Tibial artery (tissue), 4 donors: ENCODE measurements at regions not wholly inside any gene's neighbourhood (a gene's known extent, or its start where the extent isn't known, plus 50 kb on each side); places are given as distances from the start of the nearest gene placed in this dataset.

ENCODE experiments used
- DNase-seq, 2 donors: peaks; one replicate each; pipeline ENCODE4 v3.0.0-alpha.2; 2019
- H3K27ac ChIP-seq, 2 donors: fragments of 200-600 bp; sonication (generic) in 1 of 2; 1 replicate in 1 of 2; 2 replicates in 1 of 2; pipeline ENCODE4 v1.5.1; 2018 to 2019; ENCODE audit warnings: mild to moderate bottlenecking in 1 of 2
- H3K27me3 ChIP-seq, 2 donors: fragments of 200-600 bp; sonication (generic) in 1 of 2; one replicate each; pipeline versions ENCODE4 v1.5.1 to v1.6.0; 2016 to 2019
- H3K36me3 ChIP-seq, 3 donors: fragments of 200-600 bp; sonication (generic) in 2 of 3; one replicate each; pipeline ENCODE4 v1.5.1; 2016 to 2019; ENCODE audit warnings: mild to moderate bottlenecking in 2 of 3
- H3K4me1 ChIP-seq, 4 donors: fragments of 200-600 bp; sonication (generic) in 2 of 4; 1 replicate in 3 of 4; 2 replicates in 1 of 4; pipeline ENCODE4 v1.5.1; 2016 to 2019
- H3K4me3 ChIP-seq, 2 donors: fragments of 200-600 bp; sonication (generic) in 1 of 2; 1 replicate in 1 of 2; 2 replicates in 1 of 2; pipeline ENCODE4 v1.5.1; 2018 to 2019; ENCODE audit warnings: mild to moderate bottlenecking in 2 of 2
- H3K9me3 ChIP-seq, 3 donors: fragments of 200-600 bp; sonication (generic) in 1 of 3; one replicate each; pipeline ENCODE4 v1.5.1; 2016 to 2019
- intact Hi-C: fragments of 100-400 bp; cut with DNase I; formaldehyde crosslinking; loops from one replicate; pipeline ENCODE4 v1.15.0; 2023; ENCODE audit warnings: low total_unique reads
- TF ChIP-seq, protein P1 (sequence below), 2 experiments: fragments of 200-600 bp in 1 of 2; fragments of 450-650 bp in 1 of 2; IDR thresholded peaks; one replicate each; pipeline ENCODE4 v1.5.1; 2017 to 2019; ENCODE audit warnings: antibody characterized with exemption in 2 of 2, mild to moderate bottlenecking in 1 of 2, moderate library complexity in 1 of 2

DNA sequence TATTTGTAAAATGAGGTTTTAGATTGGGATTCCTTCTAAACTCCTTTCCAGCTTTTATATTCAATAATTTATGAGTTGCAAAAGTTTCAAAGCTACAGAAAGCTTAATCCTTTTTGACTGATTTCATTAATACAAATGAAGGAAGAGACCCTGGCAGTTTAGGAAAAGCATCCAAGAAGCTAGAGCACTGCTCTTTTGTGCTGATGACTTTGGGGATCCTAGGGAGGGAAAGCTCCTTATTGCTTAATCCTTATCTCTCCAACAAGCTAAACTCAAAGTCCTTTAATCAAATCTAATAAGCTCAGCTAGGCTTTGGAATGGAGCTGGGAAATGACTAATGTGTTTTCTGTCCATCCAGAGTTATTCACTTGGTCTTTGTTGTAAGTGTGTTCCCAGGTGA lies 285.4 kb downstream of the ACTR3B start:
- Histone ChIP-seq H3K4me3 (no peak overlapping the region), H3K9me3 (no peaks in the 10 kb centered on the region), H3K27me3 (no peaks in the 10 kb centered on the region), H3K36me3 (no peaks in the 10 kb centered on the region), H3K4me1 (no peaks in the 10 kb centered on the region), H3K27ac (no peak overlapping the region)
- DNase-seq, result no peak
- TF ChIP-seq, protein P1, sequence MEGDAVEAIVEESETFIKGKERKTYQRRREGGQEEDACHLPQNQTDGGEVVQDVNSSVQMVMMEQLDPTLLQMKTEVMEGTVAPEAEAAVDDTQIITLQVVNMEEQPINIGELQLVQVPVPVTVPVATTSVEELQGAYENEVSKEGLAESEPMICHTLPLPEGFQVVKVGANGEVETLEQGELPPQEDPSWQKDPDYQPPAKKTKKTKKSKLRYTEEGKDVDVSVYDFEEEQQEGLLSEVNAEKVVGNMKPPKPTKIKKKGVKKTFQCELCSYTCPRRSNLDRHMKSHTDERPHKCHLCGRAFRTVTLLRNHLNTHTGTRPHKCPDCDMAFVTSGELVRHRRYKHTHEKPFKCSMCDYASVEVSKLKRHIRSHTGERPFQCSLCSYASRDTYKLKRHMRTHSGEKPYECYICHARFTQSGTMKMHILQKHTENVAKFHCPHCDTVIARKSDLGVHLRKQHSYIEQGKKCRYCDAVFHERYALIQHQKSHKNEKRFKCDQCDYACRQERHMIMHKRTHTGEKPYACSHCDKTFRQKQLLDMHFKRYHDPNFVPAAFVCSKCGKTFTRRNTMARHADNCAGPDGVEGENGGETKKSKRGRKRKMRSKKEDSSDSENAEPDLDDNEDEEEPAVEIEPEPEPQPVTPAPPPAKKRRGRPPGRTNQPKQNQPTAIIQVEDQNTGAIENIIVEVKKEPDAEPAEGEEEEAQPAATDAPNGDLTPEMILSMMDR (IDR thresholded peaks at IDR 0.05), result no peak
- intact Hi-C loops, result no loop called here

DNA sequence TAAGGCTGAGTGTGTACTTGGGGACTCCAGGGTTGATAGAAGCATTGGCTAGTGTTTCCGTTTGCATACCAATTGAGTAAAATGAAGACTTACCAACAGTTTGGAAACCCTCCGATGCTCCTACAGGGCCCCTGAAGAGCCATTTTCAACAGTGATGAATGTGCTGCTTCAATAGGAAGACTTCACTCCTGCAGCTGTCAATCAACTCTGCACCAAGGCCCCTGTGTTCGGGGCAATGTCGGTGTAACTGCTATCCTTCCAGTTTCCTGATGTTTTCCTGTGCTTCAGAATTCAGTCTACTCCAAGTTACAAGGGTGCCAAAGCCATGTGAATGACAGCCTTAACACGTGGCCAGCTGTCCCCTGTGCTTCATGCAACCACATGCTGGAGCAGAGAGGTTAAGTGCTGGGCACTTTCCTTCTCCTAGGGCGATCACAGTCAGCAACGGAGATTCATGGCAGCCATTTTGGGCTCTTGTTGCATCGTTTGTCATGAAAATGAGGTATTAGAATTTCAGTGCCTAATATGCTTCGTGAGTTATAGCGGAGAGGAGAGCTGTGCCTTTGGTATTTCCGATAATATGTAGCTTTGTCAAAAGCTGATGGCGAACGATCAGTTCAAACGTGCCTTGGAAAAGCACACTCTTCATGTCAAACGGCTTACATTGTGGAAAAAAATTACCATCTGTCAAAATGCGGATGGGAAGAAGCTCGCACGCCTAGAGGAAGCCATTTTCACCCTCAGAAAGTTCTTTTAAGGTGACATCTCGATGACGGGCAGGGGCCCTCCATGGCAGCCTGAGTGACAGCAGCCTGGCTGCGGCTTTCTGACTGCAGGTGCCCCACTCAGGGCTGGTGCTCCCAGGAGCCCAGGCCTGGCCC lies 287.8 kb downstream of the ACTR3B start:
- Histone ChIP-seq H3K27ac (no peak overlapping the region), H3K4me1 (no peaks in the 10 kb centered on the region), H3K36me3 (no peaks in the 10 kb centered on the region), H3K9me3 (no peaks in the 10 kb centered on the region), H3K27me3 (no peaks in the 10 kb centered on the region), H3K4me3 (no peak overlapping the region)
- TF ChIP-seq, protein P1 (IDR thresholded peaks at IDR 0.05), result no peak
- DNase-seq, result no peak
- intact Hi-C loops, result no loop called here

DNA sequence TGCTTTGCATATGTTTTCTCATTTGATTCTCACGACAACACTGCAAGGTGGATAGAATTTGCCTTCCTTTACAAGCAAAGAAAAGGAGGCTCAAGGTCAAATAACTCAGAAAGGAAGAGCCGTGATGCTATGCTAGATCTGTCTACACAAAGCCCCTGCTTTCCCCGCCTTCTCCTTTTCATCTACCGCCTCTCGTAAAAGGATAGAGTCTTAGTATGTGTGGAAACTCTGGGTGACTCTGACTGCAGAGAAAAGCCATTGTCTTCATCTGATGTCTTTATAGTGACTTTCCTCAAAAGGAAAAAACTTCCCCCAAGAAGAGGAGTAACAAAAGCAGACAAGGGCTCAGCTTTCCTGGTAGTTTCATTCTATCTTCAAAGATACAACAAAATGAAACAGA lies 292.7 kb downstream of the ACTR3B start:
- Histone ChIP-seq H3K4me1 (no peaks in the 10 kb centered on the region), H3K4me3 (no peak overlapping the region), H3K36me3 (no peaks in the 10 kb centered on the region), H3K27ac (no peak overlapping the region), H3K27me3 (no peaks in the 10 kb centered on the region), H3K9me3 (no peaks in the 10 kb centered on the region)
- no peak for DNase-seq
- TF ChIP-seq, protein P1 (IDR thresholded peaks at IDR 0.05), result no peak
- intact Hi-C loops, result no loop called here

DNA sequence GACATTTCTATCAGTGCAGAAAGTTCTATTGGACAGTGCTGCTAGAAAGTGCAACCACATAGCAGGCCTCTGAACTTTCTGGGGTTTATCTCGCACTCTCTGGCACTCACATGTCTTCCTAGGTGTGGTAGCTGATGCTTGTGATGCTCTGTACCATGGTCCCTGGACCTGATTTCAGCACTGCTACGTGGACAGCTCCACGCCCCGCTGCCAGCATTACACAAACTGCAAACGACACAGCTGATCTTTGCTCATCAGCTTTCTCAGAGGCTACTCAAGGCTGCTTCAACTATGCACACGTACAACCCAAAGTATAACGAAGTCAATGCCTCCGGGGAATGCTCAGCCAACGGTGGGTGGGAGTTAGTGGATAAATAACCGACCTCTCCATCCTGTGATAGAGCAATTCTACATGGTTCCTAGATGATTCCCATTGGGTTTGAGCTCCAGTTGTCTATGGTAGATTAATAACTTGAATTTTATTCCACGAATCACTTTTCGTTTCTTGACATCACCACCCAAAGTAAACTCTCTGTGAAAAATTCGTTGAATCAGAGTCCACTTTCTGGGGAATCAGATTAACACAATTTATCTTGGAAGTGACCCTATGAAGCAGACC lies 302.5 kb downstream of the ACTR3B start:
- H3K9me3 ChIP-seq, result no peaks in the 10 kb centered on the region
- no peaks in the 10 kb centered on the region for H3K27me3 ChIP-seq
- H3K36me3 ChIP-seq, result no peaks in the 10 kb centered on the region
- no peak for DNase-seq
- TF ChIP-seq, protein P1 (IDR thresholded peaks at IDR 0.05), result no peak
- intact Hi-C loops, result no loop called here
- no peak overlapping the region for H3K27ac ChIP-seq
- no peak overlapping the region for H3K4me3 ChIP-seq
- no peaks in the 10 kb centered on the region for H3K4me1 ChIP-seq

DNA sequence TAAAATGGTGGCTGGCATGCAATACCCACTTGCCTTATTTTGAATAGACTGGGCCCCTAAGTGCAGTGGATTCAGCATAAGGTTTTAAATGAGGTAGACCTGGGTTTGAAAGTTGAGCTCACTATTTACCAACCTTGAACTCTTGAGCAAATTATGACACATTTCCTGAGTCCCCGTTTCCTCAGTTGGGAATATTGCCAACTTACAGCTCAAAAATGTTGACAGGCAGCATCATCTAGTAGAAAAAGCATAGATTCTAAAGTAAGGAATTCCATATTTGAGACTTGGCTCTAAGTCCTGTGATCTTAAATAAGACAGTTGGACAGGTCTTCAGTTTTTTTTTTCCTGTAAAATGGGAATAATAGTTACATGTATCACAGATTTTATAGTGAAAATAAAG lies 305.5 kb downstream of the ACTR3B start:
- no peaks in the 10 kb centered on the region for H3K9me3 ChIP-seq
- H3K36me3 ChIP-seq, result no peaks in the 10 kb centered on the region
- intact Hi-C loops, result no loop called here
- no peaks in the 10 kb centered on the region for H3K4me1 ChIP-seq
- H3K27me3 ChIP-seq, result no peaks in the 10 kb centered on the region
- no peak overlapping the region for H3K27ac ChIP-seq
- TF ChIP-seq, protein P1 (IDR thresholded peaks at IDR 0.05), result no peak
- no peak for DNase-seq
- no peak overlapping the region for H3K4me3 ChIP-seq
